Left forelimb (tissue), 1 donor: ENCODE measurements at regions not wholly inside any gene's neighbourhood (a gene's known extent, or its start where the extent isn't known, plus 50 kb on each side); places are given as distances from the start of the nearest gene placed in this dataset.

Experiments
- DNase-seq: peaks from one replicate; pipeline ENCODE4 v3.0.0-alpha.2; 2018; ENCODE audit warnings: low spot score

GRCh38 chr11:76298255-76298654, 82.7 kb downstream of the THAP12 start:
- DNase-seq: no peak

- DNase-seq: no peak
Observed at GRCh38 chr11:76296731-76297542, 84.0 kb downstream of the THAP12 start.

DNA sequence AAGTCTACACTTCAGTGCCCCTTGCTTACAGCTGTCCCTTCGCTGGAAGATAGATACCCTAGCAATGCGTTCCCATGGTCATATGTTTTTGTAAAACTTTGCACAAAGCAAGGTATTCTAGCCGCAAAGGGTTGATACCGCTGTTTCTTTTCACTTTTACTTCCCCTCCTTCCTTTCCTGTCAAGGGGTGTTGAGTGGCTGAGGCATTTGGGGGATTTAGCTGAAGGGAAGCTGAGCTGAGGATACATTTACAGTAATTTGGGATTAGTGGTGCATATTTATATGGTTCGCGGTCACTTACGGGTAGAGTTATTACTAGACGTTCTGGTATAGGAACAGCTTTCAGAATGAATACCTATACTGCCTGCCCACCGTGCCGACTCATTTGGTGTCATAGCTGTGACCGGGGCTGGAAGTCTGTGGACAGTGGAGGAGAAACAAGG, 86.9 kb upstream of the WNT11 start:
- DNase-seq: no peak

GRCh38 chr11:76292583-76293188, 86.4 kb upstream of the WNT11 start:
- no peak for DNase-seq

DNA sequence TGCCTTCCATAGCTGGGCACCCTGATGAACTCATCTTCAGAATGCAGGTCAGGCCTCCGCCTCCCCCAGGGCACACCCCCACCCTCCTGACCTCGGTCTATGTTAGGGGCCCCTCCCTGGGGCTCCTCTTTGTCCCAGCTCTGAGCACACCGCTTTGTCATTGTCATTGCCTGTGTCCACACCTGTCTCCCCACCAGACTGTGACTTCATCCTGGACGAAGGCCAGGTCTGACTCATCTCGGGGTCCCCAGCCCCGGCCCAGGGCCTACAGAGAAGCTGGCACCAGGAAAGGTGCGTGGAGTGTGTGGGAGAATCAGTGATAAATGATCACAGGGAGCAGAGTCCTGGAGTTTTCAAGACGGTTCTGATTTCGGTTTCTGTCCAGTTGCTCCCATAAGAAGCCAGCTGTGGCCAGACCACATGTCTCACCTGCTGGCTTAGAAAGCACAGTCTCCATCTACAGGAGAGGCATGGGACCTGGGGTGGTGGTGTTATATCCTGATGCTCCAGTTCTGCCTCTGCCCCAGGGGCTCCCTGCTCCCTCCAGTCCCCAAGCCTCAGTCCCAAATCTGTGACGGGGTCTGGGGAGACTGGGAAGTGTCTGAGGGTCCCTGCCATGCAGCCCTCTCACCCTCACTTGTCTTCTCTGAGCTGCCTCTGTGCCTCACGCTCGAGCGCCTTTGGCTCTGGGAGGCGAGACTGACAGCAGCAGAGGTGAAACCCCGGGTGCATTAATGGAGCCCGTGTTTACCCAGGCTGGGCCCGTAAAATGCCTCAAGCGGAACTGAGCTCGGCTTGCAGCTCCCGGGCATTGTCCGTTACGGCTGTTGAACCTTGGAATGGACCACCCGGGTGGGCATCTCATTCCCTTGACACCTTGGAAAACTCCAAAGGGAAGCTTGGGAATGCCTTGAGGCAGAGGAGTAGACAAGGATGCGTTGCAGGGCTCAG, 85.5 kb upstream of the WNT11 start:
- no peak for DNase-seq

- no peak for DNase-seq
Observed at GRCh38 chr11:76288166-76288980, 82.1 kb upstream of the WNT11 start.

DNA sequence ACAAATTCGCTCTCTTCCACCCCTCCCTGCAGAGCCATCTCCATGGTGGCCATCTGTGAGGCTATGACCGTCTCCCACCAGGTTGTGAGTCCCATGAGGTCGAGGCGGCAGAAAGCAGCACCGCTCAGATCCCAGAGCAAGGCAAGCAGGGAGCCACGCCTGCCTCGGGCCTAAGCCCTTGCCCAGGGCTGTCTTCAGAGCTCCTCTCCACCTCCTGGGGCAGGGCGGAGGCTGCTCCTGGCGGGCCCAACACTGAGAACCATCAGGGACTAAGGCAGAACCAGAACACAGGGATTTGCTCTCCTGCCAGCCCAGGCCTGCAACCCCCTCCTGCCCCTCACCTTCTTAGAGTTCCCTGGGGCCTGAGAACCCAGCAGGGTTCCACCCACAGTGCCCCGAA, 80.9 kb upstream of the WNT11 start:
- no peak for DNase-seq

DNA sequence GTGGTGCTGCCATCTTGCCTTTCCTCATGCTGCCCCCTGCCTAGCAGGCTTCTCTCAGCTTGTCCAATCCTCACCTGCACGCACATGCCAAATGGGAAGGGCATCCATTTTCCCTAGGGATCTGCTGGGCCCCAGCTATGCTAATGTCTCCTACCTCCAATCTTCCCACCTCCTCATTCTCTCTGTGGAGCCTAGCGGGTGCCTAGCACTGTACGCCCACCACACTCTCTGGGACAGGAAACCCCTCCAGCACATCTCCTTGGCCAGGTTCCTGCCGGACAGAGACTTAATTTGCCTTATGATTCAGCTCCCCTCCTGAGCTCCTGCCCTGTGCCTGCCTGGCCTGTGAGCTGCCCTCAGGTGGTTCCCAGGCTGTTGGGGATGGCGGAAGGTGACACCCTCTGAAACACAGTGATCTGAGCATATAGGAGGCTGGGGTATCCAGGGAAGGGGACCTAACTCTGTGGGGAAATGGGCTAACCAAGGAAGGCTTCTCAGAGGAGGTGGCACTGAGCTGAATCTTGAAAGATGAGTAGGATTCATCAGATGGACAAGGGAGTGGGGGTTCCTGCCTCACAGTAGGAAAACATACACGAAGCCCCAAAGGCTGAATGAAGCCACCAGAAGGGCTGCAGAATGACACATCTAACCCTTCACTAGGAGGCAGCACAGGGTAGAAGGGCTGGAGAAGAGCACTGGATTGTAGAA, 79.2 kb upstream of the WNT11 start:
- DNase-seq: no peak

DNA sequence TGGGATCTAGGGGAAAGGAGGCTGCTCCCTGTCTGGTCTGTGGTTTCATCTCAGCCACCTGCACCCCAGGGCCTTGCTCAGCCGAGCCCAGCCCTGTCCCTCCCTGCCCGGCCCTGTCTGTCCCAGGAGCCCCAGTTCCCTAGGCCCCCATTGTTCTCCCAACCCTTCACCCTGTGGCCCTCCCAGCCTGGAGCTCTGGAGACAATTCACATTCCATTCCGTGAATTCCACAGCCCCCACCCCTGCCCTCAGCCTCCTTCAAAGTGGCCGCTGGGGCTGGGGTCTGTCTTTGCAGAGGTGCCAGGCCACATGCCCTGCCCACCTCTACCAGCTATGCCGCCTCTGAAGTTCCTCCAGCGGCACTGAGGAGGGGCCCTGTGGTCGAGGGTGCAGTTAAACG, 77.9 kb upstream of the WNT11 start:
- no peak for DNase-seq

DNA sequence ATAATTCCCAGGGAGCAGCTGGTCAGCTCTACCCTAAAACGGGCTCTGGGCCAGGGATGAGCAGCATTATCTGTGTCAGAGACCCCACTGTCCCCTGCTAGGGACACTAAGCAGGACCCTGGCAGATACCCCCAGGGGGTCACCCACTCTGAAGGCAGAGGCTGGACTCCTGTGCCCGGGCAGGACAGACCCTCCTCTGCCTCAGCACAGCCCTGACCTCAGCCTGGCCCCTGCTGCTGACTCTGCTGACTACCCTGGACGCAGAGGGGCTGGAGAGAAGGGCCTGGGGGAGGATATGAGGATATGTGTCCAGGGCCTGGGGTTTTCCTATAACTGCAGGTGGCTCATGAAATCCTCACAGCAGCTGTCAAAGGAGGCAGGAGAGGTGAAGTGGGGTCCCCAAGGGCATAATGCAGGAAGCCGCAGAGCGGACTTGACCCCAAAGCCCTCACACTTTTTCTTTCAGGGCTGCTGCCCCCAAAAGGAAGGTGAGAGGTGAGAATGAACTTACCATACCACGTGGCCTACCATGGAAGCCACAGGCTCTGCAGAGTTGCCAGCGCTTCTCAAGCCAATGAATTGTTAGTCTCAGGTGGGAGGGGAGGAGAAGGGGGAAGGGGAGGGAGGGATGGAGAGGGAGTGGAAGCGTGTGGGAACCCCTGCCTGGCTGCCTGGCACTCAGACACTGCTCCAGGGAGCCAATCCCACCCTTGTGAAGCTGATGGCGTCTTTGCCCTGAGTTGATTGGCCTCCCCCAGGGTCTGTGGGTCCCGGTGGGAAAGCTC, 76.7 kb upstream of the WNT11 start:
- DNase-seq: no peak

- DNase-seq: no peak
Observed at GRCh38 chr11:76282172-76282571, 75.9 kb upstream of the WNT11 start.

DNA sequence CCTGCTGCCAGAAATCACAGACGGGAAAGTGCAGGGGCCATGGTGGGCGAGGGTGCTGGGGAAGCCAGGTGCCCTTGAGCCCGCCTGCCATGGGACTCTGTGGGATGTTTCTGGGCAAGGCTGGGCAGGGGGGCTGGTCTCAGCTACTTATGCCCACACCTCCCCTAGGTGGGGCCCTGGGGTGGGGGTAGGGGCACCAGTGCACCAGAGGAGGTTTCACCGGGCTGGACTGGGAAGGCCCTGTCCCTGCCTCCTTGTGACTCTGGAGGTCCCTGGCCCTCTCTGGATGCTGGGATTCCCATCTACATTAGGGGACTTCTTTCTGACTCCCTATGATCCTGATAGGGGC, 75.2 kb upstream of the WNT11 start:
- DNase-seq: no peak

GRCh38 chr11:76280882-76281557, 74.7 kb upstream of the WNT11 start:
- DNase-seq: no peak

GRCh38 chr11:76280151-76280881, 74.0 kb upstream of the WNT11 start:
- DNase-seq: no peak

GRCh38 chr11:76279646-76280045, 73.3 kb upstream of the WNT11 start:
- no peak for DNase-seq

GRCh38 chr11:76279038-76279437, 72.7 kb upstream of the WNT11 start:
- no peak for DNase-seq

- no peak for DNase-seq
Observed at GRCh38 chr11:76278526-76278925, 72.2 kb upstream of the WNT11 start.

DNA sequence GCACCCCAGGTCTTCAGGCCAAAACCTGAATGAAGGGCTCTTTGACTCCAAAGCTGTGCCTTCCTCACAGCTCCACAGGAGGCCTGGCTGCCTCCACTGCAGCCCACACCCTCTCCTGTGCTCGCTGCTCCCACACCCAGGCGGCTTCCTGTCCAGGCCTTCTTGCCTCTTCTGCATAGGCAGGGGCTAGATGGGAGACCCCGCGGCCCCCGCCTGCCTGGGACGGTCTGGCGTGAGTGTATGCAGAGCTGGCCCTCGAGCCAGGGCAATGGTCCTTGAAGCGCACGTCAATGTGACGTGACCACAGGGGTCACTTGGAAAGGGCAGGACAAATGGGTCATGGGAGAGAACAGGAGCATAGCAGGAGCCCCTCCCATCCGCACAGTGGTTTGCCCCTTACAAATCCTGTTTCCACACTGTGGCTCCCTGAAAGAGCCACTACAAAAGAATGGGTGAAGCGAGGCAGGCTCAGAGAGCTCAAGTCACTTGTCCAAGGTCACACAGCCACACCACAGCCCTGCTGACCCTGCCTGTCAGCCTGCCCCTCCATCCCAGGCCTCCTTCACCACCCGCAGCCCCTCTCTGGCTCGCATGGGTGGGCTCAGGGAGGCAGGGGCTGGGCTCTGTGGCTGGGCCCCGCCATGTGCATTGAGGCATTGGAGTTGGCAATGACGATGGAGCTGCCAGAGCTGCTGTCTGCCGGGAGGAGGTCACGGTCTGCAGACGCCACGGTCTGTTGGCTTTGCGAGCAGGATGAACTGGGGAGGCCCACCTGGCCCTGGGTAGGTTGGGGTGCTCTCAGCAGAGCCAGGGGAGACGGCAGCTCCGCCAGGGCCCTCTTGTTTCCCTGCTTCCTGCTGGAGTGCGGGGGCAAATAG, 71.2 kb upstream of the WNT11 start:
- no peak for DNase-seq
